ENCODE measurements at regions not wholly inside any gene's neighbourhood (a gene's known extent, or its start where the extent isn't known, plus 50 kb on each side); places are given as distances from the start of the nearest gene placed in this dataset.
"Not testable (repeated sequence)": the region's sequence is repeated elsewhere in the genome, so short reads cannot be mapped to it uniquely, and the experiment has no call there.

GRCh38 chr9:34907044-34907443 is 51.0 kb upstream of the PHF24 start:
- no peak for DNase-seq (ENCODE audit: low read depth)

GRCh38 chr9:34899535-34900158 is 58.4 kb upstream of the PHF24 start:
- peak; percentile 71 for DNase-seq (ENCODE audit: low read depth)

- DNase-seq (ENCODE audit: low read depth) = no peak
Observed at GRCh38 chr9:34898846-34899245, 59.2 kb upstream of the PHF24 start.

GRCh38 chr9:34896112-34896511 is 62.0 kb upstream of the PHF24 start:
- no peak for DNase-seq (ENCODE audit: low read depth)

- DNase-seq (ENCODE audit: low read depth) = no peak
Observed at GRCh38 chr9:34892886-34893285, 65.2 kb upstream of the PHF24 start.

- DNase-seq (ENCODE audit: low read depth) = no peak
Observed at GRCh38 chr9:34891386-34891785, 66.7 kb upstream of the PHF24 start.

- DNase-seq (ENCODE audit: low read depth) = no peak
Observed at GRCh38 chr9:34887841-34888240, 70.2 kb upstream of the PHF24 start.

- no peak for DNase-seq (ENCODE audit: low read depth)
Observed at GRCh38 chr9:34884747-34885189, 73.3 kb upstream of the PHF24 start.

GRCh38 chr9:34876096-34876495 is 82.0 kb upstream of the PHF24 start:
- DNase-seq (ENCODE audit: low read depth) = no peak

- peak; percentile 6 for DNase-seq (ENCODE audit: low read depth)
Observed at GRCh38 chr9:34869390-34869789, 88.7 kb upstream of the PHF24 start.

GRCh38 chr9:34866614-34867013 is 91.5 kb upstream of the PHF24 start:
- no peak for DNase-seq (ENCODE audit: low read depth)

GRCh38 chr9:34863426-34863825 is 94.7 kb upstream of the PHF24 start:
- DNase-seq (ENCODE audit: low read depth) = no peak

GRCh38 chr9:34862836-34863235 is 95.2 kb upstream of the PHF24 start:
- no peak for DNase-seq (ENCODE audit: low read depth)

GRCh38 chr9:34862043-34862442 is 96.0 kb upstream of the PHF24 start:
- no peak for DNase-seq (ENCODE audit: low read depth)

GRCh38 chr9:34855016-34855415 is 103.1 kb upstream of the PHF24 start:
- not testable (repeated sequence) for DNase-seq (ENCODE audit: low read depth)

GRCh38 chr9:34830068-34830467 is 120.1 kb upstream of the CCL21 start:
- DNase-seq (ENCODE audit: low read depth) = no peak

GRCh38 chr9:34826999-34827538 is 117.1 kb upstream of the CCL21 start:
- no peak for DNase-seq (ENCODE audit: low read depth)

- DNase-seq (ENCODE audit: low read depth) = no peak
Observed at GRCh38 chr9:34825775-34826174, 115.8 kb upstream of the CCL21 start.

GRCh38 chr9:34823778-34824177 is 113.8 kb upstream of the CCL21 start:
- DNase-seq (ENCODE audit: low read depth) = no peak

GRCh38 chr9:34810187-34810524 is 100.2 kb upstream of the CCL21 start:
- DNase-seq (ENCODE audit: low read depth) = no peak

- no peak for DNase-seq (ENCODE audit: low read depth)
Observed at GRCh38 chr9:34809504-34810186, 99.7 kb upstream of the CCL21 start.

- DNase-seq (ENCODE audit: low read depth) = no peak
Observed at GRCh38 chr9:34802916-34803315, 93.0 kb upstream of the CCL21 start.

GRCh38 chr9:34797367-34797766 is 87.4 kb upstream of the CCL21 start:
- DNase-seq (ENCODE audit: low read depth) = no peak
